ENCODE measurements at regions not wholly inside any gene's neighbourhood (a gene's known extent, or its start where the extent isn't known, plus 50 kb on each side); places are given as distances from the start of the nearest gene placed in this dataset.
"Not testable (repeated sequence)": the region's sequence is repeated elsewhere in the genome, so short reads cannot be mapped to it uniquely, and the experiment has no call there.

DNA sequence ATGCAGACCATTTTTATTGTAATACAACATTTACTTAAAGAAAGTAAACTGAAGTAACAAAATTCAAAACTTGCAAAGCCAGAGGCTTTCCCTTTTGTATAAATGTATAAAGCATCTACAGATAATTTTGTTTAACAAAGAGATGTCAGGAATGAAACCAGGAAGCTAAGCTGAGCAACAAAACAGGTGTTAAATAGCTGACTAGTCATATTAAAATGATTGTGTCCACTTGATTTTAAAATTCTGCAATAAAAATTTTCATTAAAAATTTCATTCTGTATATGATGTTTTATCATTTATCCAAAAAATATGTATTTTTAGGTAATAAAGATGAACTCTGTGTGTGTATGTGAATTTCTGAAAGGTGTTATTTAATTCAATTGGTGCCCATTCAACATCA is 72.0 kb upstream of the TRAM1L1 start:
- Histone ChIP-seq H3K36me3 (no peaks in the 10 kb centered on the region), H3K4me1 (peaks cover 0 to 4% of the 10 kb centered on the region in 2 donors), H3K9me3 (no peaks in the 10 kb centered on the region), H3K27me3 (no peaks in the 10 kb centered on the region), H3K4me3 (replicated peaks in 1 of 3) (no peak overlapping the region), H3K27ac (no peak overlapping the region)
- intact Hi-C loops (cut with DNase I): no loop called here
- no peak for TF ChIP-seq POLR2A (IDR thresholded peaks at IDR 0.05)
- TF ChIP-seq, protein P1, sequence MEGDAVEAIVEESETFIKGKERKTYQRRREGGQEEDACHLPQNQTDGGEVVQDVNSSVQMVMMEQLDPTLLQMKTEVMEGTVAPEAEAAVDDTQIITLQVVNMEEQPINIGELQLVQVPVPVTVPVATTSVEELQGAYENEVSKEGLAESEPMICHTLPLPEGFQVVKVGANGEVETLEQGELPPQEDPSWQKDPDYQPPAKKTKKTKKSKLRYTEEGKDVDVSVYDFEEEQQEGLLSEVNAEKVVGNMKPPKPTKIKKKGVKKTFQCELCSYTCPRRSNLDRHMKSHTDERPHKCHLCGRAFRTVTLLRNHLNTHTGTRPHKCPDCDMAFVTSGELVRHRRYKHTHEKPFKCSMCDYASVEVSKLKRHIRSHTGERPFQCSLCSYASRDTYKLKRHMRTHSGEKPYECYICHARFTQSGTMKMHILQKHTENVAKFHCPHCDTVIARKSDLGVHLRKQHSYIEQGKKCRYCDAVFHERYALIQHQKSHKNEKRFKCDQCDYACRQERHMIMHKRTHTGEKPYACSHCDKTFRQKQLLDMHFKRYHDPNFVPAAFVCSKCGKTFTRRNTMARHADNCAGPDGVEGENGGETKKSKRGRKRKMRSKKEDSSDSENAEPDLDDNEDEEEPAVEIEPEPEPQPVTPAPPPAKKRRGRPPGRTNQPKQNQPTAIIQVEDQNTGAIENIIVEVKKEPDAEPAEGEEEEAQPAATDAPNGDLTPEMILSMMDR (IDR thresholded peaks at IDR 0.05): no peak
- no peak for DNase-seq

DNA sequence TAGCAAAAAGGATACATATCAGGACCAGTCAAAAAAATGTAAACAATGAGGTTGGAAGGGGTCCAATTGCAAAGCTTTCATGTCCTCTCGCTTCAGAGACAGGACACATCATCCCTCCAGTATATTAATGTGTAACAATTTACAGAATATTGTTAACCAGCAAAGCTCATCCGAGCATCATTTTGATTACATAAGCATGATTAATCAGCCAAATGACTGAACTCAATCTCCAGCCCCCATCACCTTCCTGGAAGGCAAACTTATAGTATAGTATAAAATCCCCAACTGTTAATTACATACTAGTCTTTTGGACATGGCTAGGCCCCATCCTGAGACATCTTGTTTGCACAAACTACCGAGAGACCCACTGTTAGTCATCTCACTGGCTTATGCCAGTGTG is 77.6 kb upstream of the TRAM1L1 start:
- Histone ChIP-seq H3K4me3 (replicated peaks in 1 of 3) (no peak overlapping the region), H3K27me3 (no peaks in the 10 kb centered on the region), H3K27ac (no peak overlapping the region), H3K36me3 (no peaks in the 10 kb centered on the region), H3K4me1 (peaks cover 0 to 4% of the 10 kb centered on the region in 2 donors), H3K9me3 (no peaks in the 10 kb centered on the region)
- no peak for DNase-seq
- WGBS, 2 donors: 84 to 92% methylated on average over 3 of the region's 3 CpGs
- intact Hi-C loops (cut with DNase I): no loop called here
- no peak for TF ChIP-seq POLR2A (IDR thresholded peaks at IDR 0.05)
- TF ChIP-seq, protein P1 (IDR thresholded peaks at IDR 0.05): no peak

DNA sequence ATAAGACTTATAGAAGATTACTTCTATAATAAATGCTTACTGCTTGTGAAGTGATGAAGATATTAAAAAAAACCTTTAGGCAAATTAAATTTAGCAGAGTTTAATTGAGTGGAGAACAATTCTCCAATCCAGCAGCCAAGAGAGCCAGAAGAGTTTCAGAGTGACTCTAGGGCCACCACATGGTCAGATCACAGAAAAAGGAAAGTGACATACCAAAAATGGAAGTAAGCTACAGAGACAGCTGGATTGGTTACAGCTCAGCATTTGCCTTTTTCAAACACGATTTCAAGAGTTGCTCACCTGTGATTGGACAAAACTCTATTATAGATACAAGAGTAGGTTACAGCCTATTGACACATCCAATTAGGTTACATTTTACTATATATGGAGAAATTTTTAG is 79.0 kb upstream of the TRAM1L1 start:
- H3K27ac ChIP-seq: no peak overlapping the region
- peaks cover 0 to 4% of the 10 kb centered on the region in 2 donors for H3K4me1 ChIP-seq
- DNase-seq: no peak
- no peak for TF ChIP-seq POLR2A (IDR thresholded peaks at IDR 0.05)
- TF ChIP-seq, protein P1 (IDR thresholded peaks at IDR 0.05): no peak
- no peaks in the 10 kb centered on the region for H3K9me3 ChIP-seq
- H3K36me3 ChIP-seq: no peaks in the 10 kb centered on the region
- 76 to 78% methylated on average over 1 of the region's 1 CpG for WGBS, 2 donors
- H3K27me3 ChIP-seq: no peaks in the 10 kb centered on the region
- intact Hi-C loops (cut with DNase I): no loop called here
- H3K4me3 ChIP-seq (replicated peaks in 1 of 3): no peak overlapping the region

DNA sequence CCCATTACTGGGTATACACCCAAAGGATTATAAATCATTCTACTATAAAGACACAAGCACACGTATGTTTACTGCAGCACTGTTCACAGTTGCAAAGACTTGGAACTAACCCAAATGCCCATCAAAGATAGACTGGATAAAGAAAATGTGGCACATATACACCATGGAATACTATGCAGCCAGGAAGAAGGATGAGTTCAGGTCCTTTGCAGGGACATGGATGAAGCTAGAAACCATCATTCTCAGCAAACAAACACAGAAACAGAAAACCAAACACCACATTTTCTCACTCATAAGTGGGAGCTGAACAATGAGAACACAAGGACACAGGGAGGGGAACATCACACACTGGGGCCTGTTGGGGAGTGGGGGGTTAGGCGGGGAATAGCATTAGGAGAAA is 90.0 kb upstream of the TRAM1L1 start:
- intact Hi-C loops (cut with DNase I); H3K36me3 ChIP-seq; H3K4me3 ChIP-seq (replicated peaks in 1 of 3); H3K4me1 ChIP-seq; DNase-seq; H3K9me3 ChIP-seq; H3K27me3 ChIP-seq; H3K27ac ChIP-seq: not testable (repeated sequence)
- WGBS, 2 donors: 91 to 94% methylated on average over 2 of the region's 2 CpGs

DNA sequence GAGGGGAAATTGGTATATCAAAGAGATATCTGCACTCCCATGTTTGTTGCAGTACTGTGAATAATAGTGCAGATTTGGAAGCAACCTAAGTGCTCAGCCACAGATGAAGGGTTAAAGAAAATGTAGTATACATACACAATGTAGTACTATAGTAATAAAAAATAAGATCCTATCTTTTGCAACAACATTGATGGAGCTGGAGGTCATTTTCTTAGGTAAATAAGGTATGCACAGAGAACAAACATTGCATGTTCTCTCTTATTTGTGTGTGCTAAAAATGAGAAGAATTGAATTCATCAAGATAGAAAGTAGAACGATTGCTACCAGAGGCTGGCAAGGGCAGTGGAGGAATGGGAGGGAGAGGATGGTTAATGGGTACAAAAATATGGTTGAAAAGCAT is 117.9 kb upstream of the TRAM1L1 start:
- Histone ChIP-seq H3K9me3 (no peaks in the 10 kb centered on the region), H3K36me3 (no peaks in the 10 kb centered on the region), H3K4me1 (no peaks in the 10 kb centered on the region), H3K4me3 (replicated peaks in 1 of 3) (no peak overlapping the region), H3K27ac (no peak overlapping the region), H3K27me3 (no peaks in the 10 kb centered on the region)
- WGBS, 2 donors: 90 to 97% methylated on average over 1 of the region's 1 CpG
- TF ChIP-seq, protein P1 (IDR thresholded peaks at IDR 0.05): no peak
- TF ChIP-seq POLR2A (IDR thresholded peaks at IDR 0.05): no peak
- DNase-seq: no peak
- intact Hi-C loops (cut with DNase I): no loop called here

DNA sequence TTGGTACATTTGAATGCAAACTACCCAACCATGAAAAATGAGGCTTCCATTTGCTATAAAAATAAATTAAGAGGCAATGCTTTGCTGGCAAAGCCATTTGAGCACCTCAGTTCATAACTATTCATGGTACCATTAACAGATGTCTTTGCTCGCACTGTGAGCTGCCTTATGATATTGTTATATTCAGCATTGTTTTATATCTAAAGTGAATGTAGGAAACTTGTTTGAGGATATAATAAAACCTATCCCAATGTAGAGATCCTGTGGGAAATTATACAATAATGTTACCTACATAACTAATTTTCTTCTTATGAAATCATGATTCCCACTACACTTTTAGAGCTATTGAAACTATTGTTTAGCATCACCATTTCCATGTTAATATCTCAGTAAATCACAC is 125.2 kb upstream of the TRAM1L1 start:
- intact Hi-C loops (cut with DNase I): no loop called here
- WGBS, 2 donors: 88 to 89% methylated on average over 1 of the region's 1 CpG
- no peak for TF ChIP-seq POLR2A (IDR thresholded peaks at IDR 0.05)
- TF ChIP-seq, protein P1 (IDR thresholded peaks at IDR 0.05): no peak
- no peak for DNase-seq
- no peak overlapping the region for H3K27ac ChIP-seq
- H3K9me3 ChIP-seq: no peaks in the 10 kb centered on the region
- no peaks in the 10 kb centered on the region for H3K36me3 ChIP-seq
- H3K27me3 ChIP-seq: no peaks in the 10 kb centered on the region
- H3K4me1 ChIP-seq: no peaks in the 10 kb centered on the region
- no peak overlapping the region for H3K4me3 ChIP-seq (replicated peaks in 1 of 3)
